Loucy (cell line): ENCODE measurements at regions not wholly inside any gene's neighbourhood (a gene's known extent, or its start where the extent isn't known, plus 50 kb on each side); places are given as distances from the start of the nearest gene placed in this dataset.

Experiments
- H2AFZ ChIP-seq: fragments of 200-600 bp; sonication (generic); 2 replicates; pipeline ENCODE4 v1.6.0; 2016; ENCODE audit warnings: antibody characterized with exemption, mild to moderate bottlenecking, low read length, moderate library complexity
- H3F3A ChIP-seq: fragments of 200-600 bp; 2 replicates; pipeline ENCODE4 v1.6.0; 2016; ENCODE audit warnings: antibody characterized with exemption, low read depth, mild to moderate bottlenecking
- H3K27me3 ChIP-seq: fragments of 200-600 bp; sonication (generic); 2 replicates; pipeline ENCODE4 v1.6.1; 2014; ENCODE audit warnings: low read length, mild to moderate bottlenecking; ENCODE audit not compliant: insufficient read depth, poor library complexity, severe bottlenecking
- H3K36me3 ChIP-seq: fragments of 200-600 bp; sonication (generic); 2 replicates; pipeline ENCODE4 v1.6.1; 2016; ENCODE audit warnings: low read length; ENCODE audit not compliant: insufficient read depth
- H3K4me1 ChIP-seq: fragments of 200-600 bp; sonication (generic); 2 replicates; pipeline ENCODE4 v1.5.1; 2014; ENCODE audit warnings: low read length, mild to moderate bottlenecking; ENCODE audit not compliant: insufficient read depth, poor library complexity, severe bottlenecking
- H3K4me2 ChIP-seq: fragments of 200-600 bp; sonication (generic); 2 replicates; pipeline ENCODE4 v1.6.0; 2014; ENCODE audit warnings: antibody characterized with exemption, low read length, low read depth, mild to moderate bottlenecking; ENCODE audit not compliant: poor library complexity, severe bottlenecking
- H3K4me3 ChIP-seq: fragments of 200-600 bp; sonication (generic); 2 replicates; pipeline ENCODE4 v1.5.1; 2014; ENCODE audit warnings: low read length, mild to moderate bottlenecking, mixed read lengths; ENCODE audit not compliant: poor library complexity, severe bottlenecking
- H3K79me2 ChIP-seq: fragments of 200-600 bp; sonication (generic); 2 replicates; pipeline ENCODE4 v1.6.1; 2014; ENCODE audit warnings: low read length; ENCODE audit not compliant: insufficient read depth
- H3K9ac ChIP-seq: fragments of 200-600 bp; sonication (generic); 2 replicates; pipeline ENCODE4 v1.6.0; 2014; ENCODE audit warnings: mild to moderate bottlenecking, low read depth, low read length, moderate library complexity; ENCODE audit not compliant: poor library complexity, severe bottlenecking
- H3K9me2 ChIP-seq: fragments of 200-600 bp; sonication (generic); replicated peaks from 2 replicates; pipeline ENCODE4 v1.6.1; 2016; ENCODE audit warnings: low read depth, low read length, mixed read lengths
- H3K9me3 ChIP-seq: fragments of 200-600 bp; sonication (generic); 2 replicates; pipeline ENCODE4 v1.6.1; 2014; ENCODE audit warnings: mild to moderate bottlenecking, antibody characterized with exemption, low read length, low read depth; ENCODE audit not compliant: insufficient read depth
- H4K20me1 ChIP-seq: fragments of 200-600 bp; sonication (generic); 2 replicates; pipeline ENCODE4 v1.6.0; 2014; ENCODE audit warnings: antibody characterized with exemption, low read length, mild to moderate bottlenecking; ENCODE audit not compliant: insufficient read depth, poor library complexity, severe bottlenecking
- CTCF ChIP-seq: fragments of 200-600 bp; sonication (generic); conservative IDR thresholded peaks from 2 replicates; pipeline ENCODE4 v1.5.1; 2014; ENCODE audit warnings: mild to moderate bottlenecking, antibody characterized with exemption, low read length
- EZH2phosphoT487 ChIP-seq: fragments of 200-600 bp; IDR thresholded peaks from 2 replicates; pipeline ENCODE4 v1.6.1; 2018; ENCODE audit warnings: antibody characterized with exemption, mild to moderate bottlenecking, moderate library complexity, borderline replicate concordance

- peaks cover 5% of the 10 kb centered on the region; the same call in 1 of the 2 replicates for H3K9me3 ChIP-seq
- no peaks in the 10 kb centered on the region for H3F3A ChIP-seq
- H3K4me3 ChIP-seq, result no peak overlapping the region
- 0 out of 2 replicates have a peak overlapping the region, but pooled peaks have one; percentile 7 for H2AFZ ChIP-seq
- TF ChIP-seq CTCF (peak; percentile 85), EZH2phosphoT487 (no peak)
- no peak overlapping the region for H3K9ac ChIP-seq
- no peaks in the 10 kb centered on the region for H3K9me2 ChIP-seq
- H3K4me1 ChIP-seq, result no peaks in the 10 kb centered on the region
- peaks cover 1% of the 10 kb centered on the region for H3K27me3 ChIP-seq
- H3K36me3 ChIP-seq, result no peaks in the 10 kb centered on the region
- no peak overlapping the region for H3K4me2 ChIP-seq
- no peaks in the 10 kb centered on the region for H3K79me2 ChIP-seq
- H4K20me1 ChIP-seq, result no peaks in the 10 kb centered on the region
These were observed 54.7 kb upstream of the SYPL1 start for GRCh38 chr7:106166651-106167342.

GRCh38 chr7:106165337-106165736 lies 53.2 kb upstream of the SYPL1 start:
- no peak overlapping the region for H2AFZ ChIP-seq
- H3K9me2 ChIP-seq, result no peaks in the 10 kb centered on the region
- no peak for TF ChIP-seq CTCF
- TF ChIP-seq EZH2phosphoT487, result no peak
- H3K4me3 ChIP-seq, result no peak overlapping the region
- H3K36me3 ChIP-seq, result no peaks in the 10 kb centered on the region
- H3K27me3 ChIP-seq, result peaks cover 16% of the 10 kb centered on the region
- H4K20me1 ChIP-seq, result no peaks in the 10 kb centered on the region
- no peaks in the 10 kb centered on the region for H3K79me2 ChIP-seq
- no peak overlapping the region for H3K9ac ChIP-seq
- H3K4me2 ChIP-seq, result no peak overlapping the region
- peaks cover 5% of the 10 kb centered on the region; the same call in 1 of the 2 replicates for H3K9me3 ChIP-seq
- no peaks in the 10 kb centered on the region for H3F3A ChIP-seq
- H3K4me1 ChIP-seq, result no peaks in the 10 kb centered on the region

- Histone ChIP-seq H4K20me1 (no peaks in the 10 kb centered on the region), H3K4me2 (no peak overlapping the region)
- TF ChIP-seq CTCF, result no peak
- no peak for TF ChIP-seq EZH2phosphoT487
These were observed 51.1 kb upstream of the SYPL1 start for GRCh38 chr7:106163257-106163656.

More at GRCh38 chr7:106163257-106163656, 51.1 kb upstream of the SYPL1 start:
- Histone ChIP-seq H3K4me3 (no peak overlapping the region), H2AFZ (no peak overlapping the region), H3K27me3 (peaks cover 29% of the 10 kb centered on the region), H3K79me2 (no peaks in the 10 kb centered on the region), H3K4me1 (no peaks in the 10 kb centered on the region), H3F3A (no peaks in the 10 kb centered on the region), H3K9me2 (no peaks in the 10 kb centered on the region), H3K36me3 (no peaks in the 10 kb centered on the region), H3K9me3 (peaks cover 5% of the 10 kb centered on the region; the same call in 1 of the 2 replicates), H3K9ac (no peak overlapping the region)
